ENCODE measurements at regions not wholly inside any gene's neighbourhood (a gene's known extent, or its start where the extent isn't known, plus 50 kb on each side); places are given as distances from the start of the nearest gene placed in this dataset.

GRCh38 chr5:102690910-102691309 lies 64.2 kb upstream of the PAM start:
- Histone ChIP-seq H3K27me3 (ENCODE audit: control insufficient read depth, low read length) (no peaks in the 10 kb centered on the region), H3K9me3 (ENCODE audit: control insufficient read depth, insufficient read depth, low read length) (no peaks in the 10 kb centered on the region; the same call in 1 of the 2 replicates), H3K27ac (ENCODE audit: low read depth, low read length) (no peak overlapping the region), H3K4me2 (ENCODE audit: low read length) (no peak overlapping the region), H3K4me1 (ENCODE audit: control insufficient read depth, low read length) (no peaks in the 10 kb centered on the region), H4K20me1 (ENCODE audit: control insufficient read depth, insufficient read depth, low read depth, low read length) (no peaks in the 10 kb centered on the region), H3F3A (ENCODE audit: control insufficient read depth, insufficient read depth) (no peaks in the 10 kb centered on the region), H3K36me3 (ENCODE audit: control insufficient read depth, low read length) (no peaks in the 10 kb centered on the region), H3K9me2 (replicated peaks; ENCODE audit: control insufficient read depth, low read length) (no peaks in the 10 kb centered on the region), H3K79me2 (ENCODE audit: control insufficient read depth, low read length) (no peaks in the 10 kb centered on the region), H3K4me3 (ENCODE audit: low read length) (no peak overlapping the region)
- TF ChIP-seq CTCF (IDR thresholded peaks at IDR 0.05; ENCODE audit: low read depth, low read length, poor library complexity, severe bottlenecking): no peak
- TF ChIP-seq EZH2phosphoT487 (IDR thresholded peaks at IDR 0.05; ENCODE audit: borderline replicate concordance, low read length): no peak

- Histone ChIP-seq H3K9me3 (ENCODE audit: control insufficient read depth, insufficient read depth, low read length) (no peaks in the 10 kb centered on the region; the same call in 1 of the 2 replicates), H3K27ac (ENCODE audit: low read depth, low read length) (no peak overlapping the region), H3K79me2 (ENCODE audit: control insufficient read depth, low read length) (no peaks in the 10 kb centered on the region), H3K27me3 (ENCODE audit: control insufficient read depth, low read length) (no peaks in the 10 kb centered on the region), H3K4me3 (ENCODE audit: low read length) (no peak overlapping the region), H3K9me2 (replicated peaks; ENCODE audit: control insufficient read depth, low read length) (no peaks in the 10 kb centered on the region), H3F3A (ENCODE audit: control insufficient read depth, insufficient read depth) (no peaks in the 10 kb centered on the region), H3K4me2 (ENCODE audit: low read length) (no peak overlapping the region), H3K4me1 (ENCODE audit: control insufficient read depth, low read length) (no peaks in the 10 kb centered on the region), H3K36me3 (ENCODE audit: control insufficient read depth, low read length) (no peaks in the 10 kb centered on the region), H4K20me1 (ENCODE audit: control insufficient read depth, insufficient read depth, low read depth, low read length) (no peaks in the 10 kb centered on the region)
- TF ChIP-seq CTCF (IDR thresholded peaks at IDR 0.05; ENCODE audit: low read depth, low read length, poor library complexity, severe bottlenecking) (no peak), EZH2phosphoT487 (IDR thresholded peaks at IDR 0.05; ENCODE audit: borderline replicate concordance, low read length) (no peak)
Measured at GRCh38 chr5:102691434-102691833, 63.7 kb upstream of the PAM start.

- no peak for TF ChIP-seq EZH2phosphoT487 (IDR thresholded peaks at IDR 0.05; ENCODE audit: borderline replicate concordance, low read length)
- TF ChIP-seq CTCF (IDR thresholded peaks at IDR 0.05; ENCODE audit: low read depth, low read length, poor library complexity, severe bottlenecking): no peak
- Histone ChIP-seq H3K9me3 (ENCODE audit: control insufficient read depth, insufficient read depth, low read length) (no peaks in the 10 kb centered on the region), H3K79me2 (ENCODE audit: control insufficient read depth, low read length) (no peaks in the 10 kb centered on the region)
Measured at GRCh38 chr5:102700120-102700831, 54.8 kb upstream of the PAM start.

More at GRCh38 chr5:102700120-102700831, 54.8 kb upstream of the PAM start:
- Histone ChIP-seq H3K36me3 (ENCODE audit: control insufficient read depth, low read length) (no peaks in the 10 kb centered on the region), H3K9me2 (replicated peaks; ENCODE audit: control insufficient read depth, low read length) (no peaks in the 10 kb centered on the region), H3K4me1 (ENCODE audit: control insufficient read depth, low read length) (0 out of 2 replicates have a peak, but pooled peaks cover 7% of the 10 kb centered on the region), H3F3A (ENCODE audit: control insufficient read depth, insufficient read depth) (no peaks in the 10 kb centered on the region), H4K20me1 (ENCODE audit: control insufficient read depth, insufficient read depth, low read depth, low read length) (no peaks in the 10 kb centered on the region), H3K4me3 (ENCODE audit: low read length) (no peak overlapping the region), H3K27me3 (ENCODE audit: control insufficient read depth, low read length) (no peaks in the 10 kb centered on the region), H3K27ac (ENCODE audit: low read depth, low read length) (no peak overlapping the region), H3K4me2 (ENCODE audit: low read length) (no peak overlapping the region)
